Liver (tissue), 8 donors: ENCODE measurements at regions not wholly inside any gene's neighbourhood (a gene's known extent, or its start where the extent isn't known, plus 50 kb on each side); places are given as distances from the start of the nearest gene placed in this dataset.

Source experiments
- DNase-seq: peaks from one replicate; pipeline ENCODE4 v3.0.0-alpha.2; 2017; ENCODE audit warnings: low spot score
- H3K27ac ChIP-seq, 2 donors: one replicate each; pipeline ENCODE4 v1.7.0; 2013; ENCODE audit warnings: inconsistent platforms in 2 of 2, low read length in 2 of 2, control low read depth in 1 of 2, low read depth in 1 of 2, mild to moderate bottlenecking in 1 of 2
- H3K27me3 ChIP-seq, 4 donors: one replicate each; pipeline versions ENCODE4 v1.6.1 to v1.7.0; 2013; ENCODE audit warnings: low read length in 3 of 4, inconsistent platforms in 1 of 4, mild to moderate bottlenecking in 1 of 4, moderate library complexity in 1 of 4; ENCODE audit not compliant: control insufficient read depth in 4 of 4, insufficient read depth in 4 of 4
- H3K36me3 ChIP-seq, 4 donors: one replicate each; pipeline versions ENCODE4 v1.6.1 to v1.7.0; 2013; ENCODE audit warnings: low read length in 3 of 4, mild to moderate bottlenecking in 3 of 4, low read depth in 1 of 4, moderate library complexity in 1 of 4; ENCODE audit not compliant: control insufficient read depth in 4 of 4, insufficient read depth in 3 of 4
- H3K4me1 ChIP-seq, 4 donors: one replicate each; pipeline versions ENCODE4 v1.6.1 to v1.7.0; 2013; ENCODE audit warnings: low read length in 3 of 4, mild to moderate bottlenecking in 3 of 4, moderate library complexity in 1 of 4; ENCODE audit not compliant: control insufficient read depth in 4 of 4, insufficient read depth in 4 of 4
- H3K4me3 ChIP-seq, 3 donors: one replicate each; pipeline versions ENCODE4 v1.6.1 to v1.7.0; 2013; ENCODE audit warnings: low read length in 3 of 3, control low read depth in 1 of 3, low read depth in 1 of 3, mild to moderate bottlenecking in 1 of 3
- H3K9ac ChIP-seq, 2 donors: one replicate each; pipeline ENCODE4 v1.7.0; 2013; ENCODE audit warnings: low read length in 2 of 2, mild to moderate bottlenecking in 2 of 2, moderate library complexity in 2 of 2, control low read depth in 1 of 2, low read depth in 1 of 2
- H3K9me3 ChIP-seq, 4 donors: one replicate each; pipeline versions ENCODE4 v1.6.1 to v1.7.0; 2013; ENCODE audit warnings: low read length in 3 of 4; ENCODE audit not compliant: control insufficient read depth in 4 of 4
- EGR1 ChIP-seq, 2 donors: IDR thresholded peaks; 2 replicates each; pipeline ENCODE4 v1.6.1; 2016 to 2018; ENCODE audit warnings: antibody characterized with exemption in 2 of 2, low read depth in 2 of 2
- FOXA1 ChIP-seq: IDR thresholded peaks from 2 replicates; pipeline ENCODE4 v1.6.1; 2016; ENCODE audit warnings: antibody characterized with exemption
- FOXA2 ChIP-seq: IDR thresholded peaks from 2 replicates; pipeline ENCODE4 v1.6.1; 2016; ENCODE audit warnings: antibody characterized with exemption
- GABPA ChIP-seq, 2 donors: IDR thresholded peaks in 1 of 2; conservative IDR thresholded peaks in 1 of 2; 2 replicates each; pipeline ENCODE4 v1.6.1; 2016; ENCODE audit warnings: antibody characterized with exemption in 2 of 2, mild to moderate bottlenecking in 1 of 2, moderate library complexity in 1 of 2
- HNF4A ChIP-seq, 2 donors: conservative IDR thresholded peaks; 2 replicates each; pipeline ENCODE4 v1.6.1; 2016; ENCODE audit warnings: antibody characterized with exemption in 2 of 2, mild to moderate bottlenecking in 2 of 2
- HNF4G ChIP-seq: IDR thresholded peaks from 2 replicates; pipeline ENCODE4 v1.6.1; 2016; ENCODE audit warnings: antibody characterized with exemption
- JUND ChIP-seq, 2 donors: IDR thresholded peaks; 2 replicates each; pipeline ENCODE4 v1.6.1; 2016; ENCODE audit warnings: antibody characterized with exemption in 2 of 2
- NR2F2 ChIP-seq: IDR thresholded peaks from 2 replicates; pipeline ENCODE4 v1.6.1; 2016; ENCODE audit warnings: antibody characterized with exemption
- RAD21 ChIP-seq, 2 donors: IDR thresholded peaks; 2 replicates each; pipeline ENCODE4 v1.6.1; 2016; ENCODE audit warnings: antibody characterized with exemption in 2 of 2, mild to moderate bottlenecking in 2 of 2
- RXRA ChIP-seq, 2 donors: IDR thresholded peaks; 2 replicates each; pipeline ENCODE4 v1.6.1; 2017 to 2018; ENCODE audit warnings: antibody characterized with exemption in 2 of 2, mild to moderate bottlenecking in 1 of 2
- SP1 ChIP-seq: IDR thresholded peaks from 2 replicates; pipeline ENCODE4 v1.6.1; 2018; ENCODE audit warnings: antibody characterized with exemption, mild to moderate bottlenecking
- YY1 ChIP-seq: IDR thresholded peaks from 2 replicates; pipeline ENCODE4 v1.6.1; 2016; ENCODE audit warnings: antibody characterized with exemption, mild to moderate bottlenecking
- WGBS: extraction: QIAGEN DNeasy Blood & Tissue Kit; methylation state at CpG from one replicate; pipeline ENCODE4 v1.1.7; 2013; 5-methylcytosine and 5-hydroxymethylcytosine counted together
- TF ChIP-seq, protein P1 (sequence below): IDR thresholded peaks from 2 replicates; pipeline ENCODE4 v1.6.1; 2016; ENCODE audit warnings: antibody characterized with exemption
- TF ChIP-seq, protein P2 (sequence below): IDR thresholded peaks from 2 replicates; pipeline ENCODE4 v1.6.1; 2016; ENCODE audit warnings: antibody characterized with exemption
- TF ChIP-seq, protein P3 (sequence below): fragments of 150-350 bp; IDR thresholded peaks from 2 replicates; pipeline ENCODE4 v1.5.1; 2017; ENCODE audit warnings: improper control_type of control experiment, low read depth, low read length; ENCODE audit not compliant: missing input control
- TF ChIP-seq, protein P4 (sequence below): IDR thresholded peaks from 2 replicates; pipeline ENCODE4 v1.6.1; 2016; ENCODE audit warnings: antibody characterized with exemption
- donor health status: healthy.
- donor health status: healthy.
- donor health status: healthy.
- donor health status: healthy.
- donor health status: healthy.

DNA sequence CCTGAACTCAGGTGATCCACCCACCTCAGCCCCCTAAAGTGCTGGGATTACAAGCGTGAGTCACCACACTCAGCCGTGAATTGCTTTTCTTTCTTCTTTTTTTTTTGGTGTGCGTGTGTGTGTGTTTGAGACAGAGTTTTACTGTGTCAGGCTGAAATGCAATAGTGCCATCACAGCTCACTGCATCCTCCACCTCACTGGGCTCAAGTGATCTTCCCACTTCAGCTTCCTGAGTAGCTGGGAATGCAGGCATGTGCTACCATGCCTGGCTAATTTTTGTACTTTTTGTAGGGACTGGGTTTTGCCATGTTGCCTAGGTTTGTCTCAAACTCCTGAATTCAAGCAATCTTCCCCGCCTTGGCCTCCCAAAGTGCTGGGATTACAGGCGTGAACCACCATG is 113.7 kb upstream of the HAPLN1 start:
- 90% methylated on average over 5 of the region's 5 CpGs for WGBS
- no peak overlapping the region for H3K4me3 ChIP-seq
- H3K9ac ChIP-seq = no peak overlapping the region
- H3K4me1 ChIP-seq = no peaks in the 10 kb centered on the region
- DNase-seq = no peak
- H3K36me3 ChIP-seq = no peaks in the 10 kb centered on the region
- H3K27ac ChIP-seq = no peak overlapping the region
- H3K27me3 ChIP-seq = no peaks in the 10 kb centered on the region
- TF ChIP-seq SP1 (no peak), GABPA (IDR thresholded peaks at IDR 0.05 in 1 of 2, conservative IDR thresholded peaks at IDR 0.05 in 1 of 2) (no peak), FOXA1 (no peak), YY1 (no peak)
- TF ChIP-seq, protein P1, sequence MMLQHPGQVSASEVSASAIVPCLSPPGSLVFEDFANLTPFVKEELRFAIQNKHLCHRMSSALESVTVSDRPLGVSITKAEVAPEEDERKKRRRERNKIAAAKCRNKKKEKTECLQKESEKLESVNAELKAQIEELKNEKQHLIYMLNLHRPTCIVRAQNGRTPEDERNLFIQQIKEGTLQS = no peak
- H3K9me3 ChIP-seq = no peaks in the 10 kb centered on the region

DNA sequence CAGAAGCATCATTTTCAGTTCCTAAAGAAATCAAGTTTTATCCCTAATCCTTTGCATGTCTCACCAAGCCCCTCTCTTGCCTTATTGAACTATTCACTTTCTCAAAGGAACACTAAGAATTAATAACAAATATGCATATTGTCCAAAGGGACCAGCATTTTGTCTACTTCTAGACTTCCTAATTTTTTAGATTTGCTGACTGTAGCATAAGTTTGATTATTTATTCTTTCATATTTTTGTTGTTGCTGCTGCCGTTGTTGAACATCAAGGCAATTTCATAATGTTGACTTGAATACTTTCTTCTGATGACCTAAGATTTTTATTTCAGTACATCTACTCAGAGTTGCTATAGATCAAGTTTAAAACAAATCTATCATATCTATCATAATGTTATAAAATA is 111.2 kb upstream of the HAPLN1 start:
- Histone ChIP-seq H3K36me3 (no peaks in the 10 kb centered on the region), H3K27ac (no peak overlapping the region), H3K4me3 (no peak overlapping the region), H3K9ac (no peak overlapping the region), H3K9me3 (no peaks in the 10 kb centered on the region), H3K4me1 (no peaks in the 10 kb centered on the region), H3K27me3 (no peaks in the 10 kb centered on the region)
- WGBS = 80% methylated on average over 1 of the region's 1 CpG
- TF ChIP-seq YY1 (no peak), JUND (IDR thresholded peaks at IDR 0.05) (no peak), RXRA (IDR thresholded peaks at IDR 0.05) (no peak)
- TF ChIP-seq, protein P1 = no peak
- TF ChIP-seq, protein P2, sequence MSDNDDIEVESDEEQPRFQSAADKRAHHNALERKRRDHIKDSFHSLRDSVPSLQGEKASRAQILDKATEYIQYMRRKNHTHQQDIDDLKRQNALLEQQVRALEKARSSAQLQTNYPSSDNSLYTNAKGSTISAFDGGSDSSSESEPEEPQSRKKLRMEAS = no peak
- no peak for DNase-seq

DNA sequence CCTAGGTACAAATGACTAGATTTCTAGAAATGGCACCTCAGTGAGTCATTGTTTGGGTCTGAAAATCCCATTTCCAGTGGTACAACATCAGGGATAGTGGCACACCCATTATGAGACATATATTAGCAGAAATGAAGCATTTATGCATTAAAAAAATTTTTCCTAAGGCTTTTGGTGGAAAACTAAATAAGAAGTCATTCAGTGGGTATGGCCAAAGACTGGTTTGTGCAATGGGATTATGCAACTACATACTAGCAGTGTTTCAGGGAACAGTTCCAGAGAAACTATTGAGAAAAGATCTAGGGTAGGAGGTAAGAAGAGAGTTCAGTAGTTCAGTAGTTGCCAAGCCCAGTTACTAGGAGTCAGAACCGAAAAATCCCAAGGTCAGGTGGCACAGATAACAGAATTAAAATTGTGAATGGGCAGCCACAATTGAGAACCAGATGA is 106.5 kb upstream of the HAPLN1 start:
- H3K27ac ChIP-seq = no peak overlapping the region
- no peak overlapping the region for H3K4me3 ChIP-seq
- no peaks in the 10 kb centered on the region for H3K36me3 ChIP-seq
- H3K27me3 ChIP-seq = no peaks in the 10 kb centered on the region
- no peak overlapping the region for H3K9ac ChIP-seq
- no peaks in the 10 kb centered on the region for H3K4me1 ChIP-seq
- no peak for TF ChIP-seq HNF4G
- TF ChIP-seq EGR1 (IDR thresholded peaks at IDR 0.05; ENCODE audit: low read depth in 2 of 2) = no peak
- TF ChIP-seq, protein P3, sequence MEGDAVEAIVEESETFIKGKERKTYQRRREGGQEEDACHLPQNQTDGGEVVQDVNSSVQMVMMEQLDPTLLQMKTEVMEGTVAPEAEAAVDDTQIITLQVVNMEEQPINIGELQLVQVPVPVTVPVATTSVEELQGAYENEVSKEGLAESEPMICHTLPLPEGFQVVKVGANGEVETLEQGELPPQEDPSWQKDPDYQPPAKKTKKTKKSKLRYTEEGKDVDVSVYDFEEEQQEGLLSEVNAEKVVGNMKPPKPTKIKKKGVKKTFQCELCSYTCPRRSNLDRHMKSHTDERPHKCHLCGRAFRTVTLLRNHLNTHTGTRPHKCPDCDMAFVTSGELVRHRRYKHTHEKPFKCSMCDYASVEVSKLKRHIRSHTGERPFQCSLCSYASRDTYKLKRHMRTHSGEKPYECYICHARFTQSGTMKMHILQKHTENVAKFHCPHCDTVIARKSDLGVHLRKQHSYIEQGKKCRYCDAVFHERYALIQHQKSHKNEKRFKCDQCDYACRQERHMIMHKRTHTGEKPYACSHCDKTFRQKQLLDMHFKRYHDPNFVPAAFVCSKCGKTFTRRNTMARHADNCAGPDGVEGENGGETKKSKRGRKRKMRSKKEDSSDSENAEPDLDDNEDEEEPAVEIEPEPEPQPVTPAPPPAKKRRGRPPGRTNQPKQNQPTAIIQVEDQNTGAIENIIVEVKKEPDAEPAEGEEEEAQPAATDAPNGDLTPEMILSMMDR = no peak
- TF ChIP-seq RAD21 (IDR thresholded peaks at IDR 0.05) = no peak
- no peak for TF ChIP-seq NR2F2
- TF ChIP-seq RXRA (IDR thresholded peaks at IDR 0.05) = peak; percentile 27 to 44
- TF ChIP-seq, protein P2 = no peak
- no peak for TF ChIP-seq YY1
- TF ChIP-seq JUND (IDR thresholded peaks at IDR 0.05) = no peak
- peak; percentile 31 to 48 for TF ChIP-seq HNF4A (conservative IDR thresholded peaks at IDR 0.05)
- TF ChIP-seq FOXA2 = no peak
- TF ChIP-seq, protein P4, sequence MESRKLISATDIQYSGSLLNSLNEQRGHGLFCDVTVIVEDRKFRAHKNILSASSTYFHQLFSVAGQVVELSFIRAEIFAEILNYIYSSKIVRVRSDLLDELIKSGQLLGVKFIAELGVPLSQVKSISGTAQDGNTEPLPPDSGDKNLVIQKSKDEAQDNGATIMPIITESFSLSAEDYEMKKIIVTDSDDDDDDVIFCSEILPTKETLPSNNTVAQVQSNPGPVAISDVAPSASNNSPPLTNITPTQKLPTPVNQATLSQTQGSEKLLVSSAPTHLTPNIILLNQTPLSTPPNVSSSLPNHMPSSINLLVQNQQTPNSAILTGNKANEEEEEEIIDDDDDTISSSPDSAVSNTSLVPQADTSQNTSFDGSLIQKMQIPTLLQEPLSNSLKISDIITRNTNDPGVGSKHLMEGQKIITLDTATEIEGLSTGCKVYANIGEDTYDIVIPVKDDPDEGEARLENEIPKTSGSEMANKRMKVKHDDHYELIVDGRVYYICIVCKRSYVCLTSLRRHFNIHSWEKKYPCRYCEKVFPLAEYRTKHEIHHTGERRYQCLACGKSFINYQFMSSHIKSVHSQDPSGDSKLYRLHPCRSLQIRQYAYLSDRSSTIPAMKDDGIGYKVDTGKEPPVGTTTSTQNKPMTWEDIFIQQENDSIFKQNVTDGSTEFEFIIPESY = no peak
- peak; percentile 6 for TF ChIP-seq SP1
- TF ChIP-seq FOXA1 = no peak
- DNase-seq = no peak
- WGBS = 29% methylated on average over 1 of the region's 1 CpG
- H3K9me3 ChIP-seq = no peaks in the 10 kb centered on the region
